Upper lobe of right lung (tissue), 1 donor: ENCODE measurements at regions not wholly inside any gene's neighbourhood (a gene's known extent, or its start where the extent isn't known, plus 50 kb on each side); places are given as distances from the start of the nearest gene placed in this dataset.

Experiments
- ATAC-seq: fragments of 200-7000 bp; cut with Tn5 transposase; one replicate; pipeline ENCODE4 v1.9.1; 2020; ENCODE audit warnings: mild to moderate bottlenecking, moderate library complexity
- DNase-seq: peaks from one replicate; pipeline ENCODE4 v3.0.0-alpha.2; 2020
- H3K27ac ChIP-seq: fragments of 200-600 bp; one replicate; pipeline ENCODE4 v1.8.0; 2022
- H3K27me3 ChIP-seq: fragments of 200-600 bp; one replicate; pipeline ENCODE4 v1.8.0; 2022; ENCODE audit warnings: mild to moderate bottlenecking
- H3K36me3 ChIP-seq: fragments of 200-600 bp; one replicate; pipeline ENCODE4 v1.8.0; 2022
- H3K4me1 ChIP-seq: fragments of 200-600 bp; one replicate; pipeline ENCODE4 v1.8.0; 2022
- H3K4me3 ChIP-seq: fragments of 200-600 bp; one replicate; pipeline ENCODE4 v1.8.0; 2022; ENCODE audit warnings: mild to moderate bottlenecking
- H3K9me3 ChIP-seq: fragments of 200-600 bp; one replicate; pipeline ENCODE4 v1.8.0; 2022
- intact Hi-C: fragments of 100-400 bp; cut with DNase I; formaldehyde crosslinking; loops from one replicate; pipeline ENCODE4 v1.11.0; 2022
- TF ChIP-seq, protein P1 (sequence below): fragments of 200-600 bp; IDR thresholded peaks from one replicate; pipeline ENCODE4 v1.8.0; 2022; ENCODE audit warnings: antibody characterized with exemption
- donor health status: DM: no; HTN: yes; CAD: no; lungs with severe emphysema.

DNA sequence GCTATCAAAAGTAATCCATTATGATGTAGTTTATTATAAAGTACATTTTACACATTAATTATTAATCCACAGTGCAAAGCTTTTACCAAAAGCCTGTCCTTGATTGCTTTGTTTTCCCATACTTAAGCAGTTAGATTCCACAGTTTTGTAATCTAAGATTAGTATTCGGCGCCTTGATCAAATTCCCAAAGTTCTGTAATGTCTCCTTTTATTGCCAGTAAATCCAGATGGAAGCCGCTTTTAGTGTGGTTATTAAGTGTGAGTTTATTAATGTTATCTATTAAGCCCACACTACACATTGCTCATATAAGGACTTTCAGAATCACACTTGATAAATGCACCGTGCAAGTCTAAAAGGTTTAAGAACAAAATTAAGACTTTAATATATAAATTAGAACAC, 199.2 kb upstream of the PKN2 start:
- intact Hi-C loops: no loop called here
- Histone ChIP-seq H3K36me3 (no peaks in the 10 kb centered on the region), H3K4me1 (no peaks in the 10 kb centered on the region), H3K4me3 (no peak overlapping the region), H3K9me3 (no peaks in the 10 kb centered on the region), H3K27me3 (no peaks in the 10 kb centered on the region), H3K27ac (no peak overlapping the region)
- ATAC-seq: no peak
- no peak for DNase-seq
- TF ChIP-seq, protein P1, sequence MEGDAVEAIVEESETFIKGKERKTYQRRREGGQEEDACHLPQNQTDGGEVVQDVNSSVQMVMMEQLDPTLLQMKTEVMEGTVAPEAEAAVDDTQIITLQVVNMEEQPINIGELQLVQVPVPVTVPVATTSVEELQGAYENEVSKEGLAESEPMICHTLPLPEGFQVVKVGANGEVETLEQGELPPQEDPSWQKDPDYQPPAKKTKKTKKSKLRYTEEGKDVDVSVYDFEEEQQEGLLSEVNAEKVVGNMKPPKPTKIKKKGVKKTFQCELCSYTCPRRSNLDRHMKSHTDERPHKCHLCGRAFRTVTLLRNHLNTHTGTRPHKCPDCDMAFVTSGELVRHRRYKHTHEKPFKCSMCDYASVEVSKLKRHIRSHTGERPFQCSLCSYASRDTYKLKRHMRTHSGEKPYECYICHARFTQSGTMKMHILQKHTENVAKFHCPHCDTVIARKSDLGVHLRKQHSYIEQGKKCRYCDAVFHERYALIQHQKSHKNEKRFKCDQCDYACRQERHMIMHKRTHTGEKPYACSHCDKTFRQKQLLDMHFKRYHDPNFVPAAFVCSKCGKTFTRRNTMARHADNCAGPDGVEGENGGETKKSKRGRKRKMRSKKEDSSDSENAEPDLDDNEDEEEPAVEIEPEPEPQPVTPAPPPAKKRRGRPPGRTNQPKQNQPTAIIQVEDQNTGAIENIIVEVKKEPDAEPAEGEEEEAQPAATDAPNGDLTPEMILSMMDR: no peak

DNA sequence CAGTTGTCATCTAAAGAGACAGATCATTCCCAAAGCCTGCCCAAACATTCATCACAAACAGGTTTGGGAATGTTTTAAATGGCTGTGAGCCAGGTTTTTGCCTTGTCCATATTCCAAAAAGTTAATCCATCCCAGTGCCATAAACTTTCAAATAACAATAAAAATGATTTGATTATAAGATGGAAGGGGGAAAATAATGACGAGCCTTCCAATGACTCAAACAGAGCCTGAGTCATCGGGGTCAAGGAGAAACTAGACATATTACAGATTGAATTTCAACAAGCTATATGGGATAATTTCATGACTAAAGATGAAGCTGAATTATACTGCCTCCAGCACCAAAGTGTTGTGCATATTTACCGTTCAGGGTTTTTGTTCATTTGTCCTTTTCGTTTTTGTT, 195.8 kb upstream of the PKN2 start:
- Histone ChIP-seq H3K27me3 (no peaks in the 10 kb centered on the region), H3K9me3 (no peaks in the 10 kb centered on the region), H3K36me3 (no peaks in the 10 kb centered on the region), H3K4me3 (no peak overlapping the region), H3K4me1 (no peaks in the 10 kb centered on the region), H3K27ac (no peak overlapping the region)
- intact Hi-C loops: no loop called here
- no peak for DNase-seq
- no peak for ATAC-seq
- TF ChIP-seq, protein P1: no peak

DNA sequence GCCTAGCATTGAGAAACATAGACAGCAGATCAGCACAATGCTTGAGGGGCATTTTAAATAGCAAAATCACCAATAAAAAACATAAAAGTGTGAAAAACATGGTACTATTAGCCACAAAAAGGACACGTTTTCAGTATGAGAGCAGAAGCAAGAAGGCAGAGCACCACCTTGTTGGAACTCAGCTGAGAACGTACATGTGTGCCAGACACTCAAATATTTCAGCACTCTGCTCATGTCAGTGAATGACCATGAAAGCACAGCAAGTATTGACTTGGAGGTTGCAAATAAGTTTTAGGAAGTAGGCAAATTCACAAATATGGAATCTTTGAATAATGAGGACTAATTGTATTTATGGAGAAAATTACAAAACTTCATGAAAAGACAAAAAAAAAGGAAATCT, 193.4 kb upstream of the PKN2 start:
- TF ChIP-seq, protein P1: no peak
- no peak for ATAC-seq
- H3K4me3 ChIP-seq: no peak overlapping the region
- intact Hi-C loops: no loop called here
- no peaks in the 10 kb centered on the region for H3K36me3 ChIP-seq
- no peaks in the 10 kb centered on the region for H3K4me1 ChIP-seq
- H3K27ac ChIP-seq: no peak overlapping the region
- no peak for DNase-seq
- no peaks in the 10 kb centered on the region for H3K27me3 ChIP-seq
- H3K9me3 ChIP-seq: no peaks in the 10 kb centered on the region

DNA sequence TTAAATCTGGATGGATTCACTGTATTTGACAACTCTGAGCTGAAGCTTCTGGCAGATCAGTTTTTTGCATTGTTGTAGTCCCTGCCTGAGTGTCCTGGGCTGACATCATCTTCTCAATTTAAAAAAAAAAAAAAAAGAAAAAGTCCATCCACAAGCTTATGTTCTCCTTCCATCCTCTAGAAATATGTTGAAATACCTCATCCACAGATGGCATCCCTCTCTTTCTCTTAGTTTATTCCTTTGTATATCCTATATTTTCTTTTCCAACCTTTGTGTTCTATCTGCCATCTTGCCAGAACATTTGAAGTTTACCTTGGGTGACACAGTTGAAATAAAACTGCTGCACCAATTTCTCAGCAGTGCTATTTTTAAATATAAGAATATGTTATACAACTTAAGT, 184.4 kb upstream of the PKN2 start:
- no peaks in the 10 kb centered on the region for H3K9me3 ChIP-seq
- no peaks in the 10 kb centered on the region for H3K4me1 ChIP-seq
- DNase-seq: no peak
- H3K36me3 ChIP-seq: no peaks in the 10 kb centered on the region
- H3K27ac ChIP-seq: no peak overlapping the region
- TF ChIP-seq, protein P1: no peak
- no peak overlapping the region for H3K4me3 ChIP-seq
- intact Hi-C loops: no loop called here
- H3K27me3 ChIP-seq: no peaks in the 10 kb centered on the region
- ATAC-seq: no peak

- no peak for DNase-seq
- Histone ChIP-seq H3K27me3 (no peaks in the 10 kb centered on the region), H3K4me1 (no peaks in the 10 kb centered on the region), H3K4me3 (no peak overlapping the region), H3K9me3 (no peaks in the 10 kb centered on the region), H3K27ac (peak overlapping the region; percentile 30), H3K36me3 (no peaks in the 10 kb centered on the region)
- ATAC-seq: peak; percentile 16
- TF ChIP-seq, protein P1: no peak
- intact Hi-C loops: no loop called here
Observed at GRCh38 chr1:88502886-88503285, 181.2 kb upstream of the PKN2 start.

DNA sequence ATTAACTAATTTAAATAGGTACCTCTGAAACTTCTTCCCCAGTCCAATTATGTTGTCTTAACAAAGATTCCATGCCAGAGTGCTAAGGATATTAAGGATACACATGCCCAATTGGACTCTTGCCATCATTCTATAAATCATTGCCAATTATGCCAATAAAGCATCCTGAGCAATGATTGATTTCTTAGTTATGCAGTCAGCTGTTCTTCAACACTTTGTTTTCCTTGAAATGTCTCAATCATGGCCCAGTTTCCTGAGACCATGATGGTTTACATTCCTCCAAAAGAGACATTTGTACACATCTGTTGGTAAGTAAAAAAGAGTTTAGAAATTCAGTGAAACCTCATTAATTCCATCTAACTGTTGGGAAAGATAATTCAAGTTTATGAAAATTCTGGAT, 180.4 kb upstream of the PKN2 start:
- TF ChIP-seq, protein P1: no peak
- no peaks in the 10 kb centered on the region for H3K9me3 ChIP-seq
- H3K27ac ChIP-seq: no peak overlapping the region
- H3K4me3 ChIP-seq: no peak overlapping the region
- ATAC-seq (no peak), DNase-seq (no peak)
- H3K4me1 ChIP-seq: no peaks in the 10 kb centered on the region
- H3K36me3 ChIP-seq: no peaks in the 10 kb centered on the region
- intact Hi-C loops: no loop called here
- no peaks in the 10 kb centered on the region for H3K27me3 ChIP-seq
